ENCODE measurements at regions not wholly inside any gene's neighbourhood (a gene's known extent, or its start where the extent isn't known, plus 50 kb on each side); places are given as distances from the start of the nearest gene placed in this dataset.
A peak's percentile ranks its signal among the peaks of the same experiment; 100 is the strongest.

DNA sequence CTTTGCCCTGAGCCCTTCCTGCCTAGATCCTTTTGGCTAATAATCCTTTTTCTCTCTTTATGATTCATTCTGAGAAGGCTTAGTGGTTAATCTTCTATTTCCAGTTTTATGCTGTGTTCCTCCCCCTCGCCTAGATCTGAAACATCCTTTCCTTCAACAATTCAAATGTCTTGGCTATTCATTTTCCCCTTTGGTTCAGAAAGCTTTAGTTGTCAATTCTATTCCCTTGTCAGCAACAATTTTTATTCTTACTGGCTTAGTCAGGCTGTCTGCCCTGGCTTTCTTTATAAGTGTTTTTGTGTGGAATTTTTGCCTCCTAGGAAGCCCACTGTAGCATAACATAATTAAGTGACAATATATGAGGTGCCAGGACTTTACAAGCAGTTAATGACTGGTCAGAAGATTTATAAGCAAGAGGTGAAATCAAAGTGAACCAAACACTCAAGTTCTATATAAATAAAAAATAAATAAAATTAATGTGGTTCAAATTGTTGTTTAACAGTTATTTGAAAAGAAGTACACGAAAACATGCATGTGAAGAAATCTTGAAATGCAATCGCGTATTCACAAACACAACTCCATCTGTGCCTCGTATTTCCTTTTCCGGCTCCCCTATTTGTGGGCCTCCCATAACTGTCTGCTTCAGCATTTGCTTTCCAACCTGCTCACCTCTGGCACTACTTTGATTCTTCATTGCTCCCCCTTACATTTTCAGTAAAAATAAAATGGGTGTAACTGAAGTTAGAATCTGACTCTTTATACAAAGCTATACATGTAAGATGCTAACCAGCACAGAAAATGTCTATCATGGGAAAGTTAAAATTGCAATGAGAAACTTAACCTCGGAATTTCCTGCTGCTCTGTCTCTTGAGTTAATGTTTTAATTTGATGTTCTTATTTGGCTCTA, 235.4 kb downstream of the SPRY1 start:
- no peak overlapping the region for H3K27ac ChIP-seq
- no peak for TF ChIP-seq CTCF (conservative IDR thresholded peaks at IDR 0.05)

DNA sequence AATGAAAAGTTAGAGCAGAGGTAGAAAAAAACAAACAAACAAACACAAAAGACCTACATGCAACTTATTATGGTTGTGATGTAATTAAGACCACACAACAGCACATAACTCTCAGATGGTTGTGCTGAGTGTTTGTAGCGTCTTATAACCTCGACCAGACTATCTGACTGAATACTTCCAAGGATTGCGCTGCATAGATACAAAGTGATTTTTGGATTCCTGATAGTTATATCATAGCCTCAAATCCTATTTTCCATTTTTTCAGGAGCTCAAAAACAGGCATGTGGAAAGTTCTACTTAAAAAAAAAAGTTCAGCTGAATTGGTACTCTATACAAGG, 236.1 kb downstream of the SPRY1 start:
- H3K27ac ChIP-seq, result no peak overlapping the region
- TF ChIP-seq CTCF (conservative IDR thresholded peaks at IDR 0.05), result no peak

- no peak for TF ChIP-seq CTCF (conservative IDR thresholded peaks at IDR 0.05)
- no peak overlapping the region for H3K27ac ChIP-seq
Observed at GRCh38 chr4:123638834-123639233, 242.2 kb downstream of the SPRY1 start.

DNA sequence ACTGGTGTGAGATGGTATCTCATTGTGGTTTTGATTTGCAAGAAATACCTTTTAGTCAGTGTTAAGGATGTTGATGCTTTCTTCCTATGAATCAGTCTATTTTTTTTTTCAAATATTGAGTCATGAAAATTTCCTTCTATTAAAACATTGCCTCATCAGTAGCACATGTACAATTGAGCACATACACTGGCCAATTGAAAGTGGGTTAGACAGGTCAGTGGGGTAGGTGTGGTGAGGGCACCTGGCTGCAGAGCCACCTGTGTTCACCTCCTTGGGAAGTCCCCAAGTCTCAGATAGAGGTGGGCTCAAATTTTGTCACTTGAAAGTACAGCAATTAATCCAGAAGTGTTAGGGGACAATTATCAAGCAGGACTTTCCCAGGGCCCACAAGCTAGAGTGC, 243.7 kb downstream of the SPRY1 start:
- H3K27ac ChIP-seq, result no peak overlapping the region
- TF ChIP-seq CTCF (conservative IDR thresholded peaks at IDR 0.05), result no peak

DNA sequence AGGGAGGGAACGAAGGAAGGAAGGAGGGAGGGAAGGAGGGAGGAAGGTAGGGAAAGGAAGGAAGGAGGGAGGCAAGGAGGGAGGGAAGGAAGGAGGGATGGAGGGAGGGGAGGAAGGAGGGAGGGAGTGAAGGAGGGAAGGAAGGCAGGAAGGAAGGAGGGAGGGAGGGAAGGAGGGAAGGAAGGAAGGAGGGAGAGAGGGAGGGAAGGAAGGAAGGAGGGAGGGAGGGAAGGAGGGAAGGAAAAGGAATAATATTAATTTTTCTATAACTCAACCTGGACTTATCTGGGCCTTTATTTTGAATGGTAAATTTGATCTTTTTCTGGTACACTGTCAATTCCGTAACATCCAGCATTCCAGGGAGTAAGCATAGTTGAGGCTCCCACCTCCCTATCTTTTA, 244.2 kb downstream of the SPRY1 start:
- no peak for TF ChIP-seq CTCF (conservative IDR thresholded peaks at IDR 0.05)

GRCh38 chr4:123643691-123644090, 247.1 kb downstream of the SPRY1 start:
- TF ChIP-seq CTCF (conservative IDR thresholded peaks at IDR 0.05), result no peak

More for the DNA sequence above, 244.2 kb downstream of the SPRY1 start:
- H3K27ac ChIP-seq, result no peak overlapping the region

GRCh38 chr4:123649250-123649644, 252.7 kb downstream of the SPRY1 start:
- TF ChIP-seq CTCF (conservative IDR thresholded peaks at IDR 0.05), result no peak
- peak overlapping the region; percentile 87 for H3K27ac ChIP-seq

More at GRCh38 chr4:123643691-123644090, 247.1 kb downstream of the SPRY1 start:
- H3K27ac ChIP-seq, result no peak overlapping the region
